Ascending aorta (tissue), 2 donors: ENCODE measurements at regions not wholly inside any gene's neighbourhood (a gene's known extent, or its start where the extent isn't known, plus 50 kb on each side); places are given as distances from the start of the nearest gene placed in this dataset.

ENCODE experiments used
- DNase-seq, 2 donors: peaks; one replicate each; pipeline ENCODE4 v3.0.0-alpha.2; 2019; ENCODE audit warnings: low spot score in 2 of 2
- H3K27ac ChIP-seq, 2 donors: fragments of 200-600 bp; sonication (generic); one replicate each; pipeline ENCODE4 v1.5.1; 2016 to 2017; ENCODE audit warnings: mild to moderate bottlenecking in 1 of 2
- H3K27me3 ChIP-seq: fragments of 200-600 bp; sonication (generic); one replicate; pipeline ENCODE4 v1.5.1; 2017
- H3K36me3 ChIP-seq, 2 donors: fragments of 200-600 bp; sonication (generic); one replicate each; pipeline ENCODE4 v1.5.1; 2016
- H3K4me1 ChIP-seq, 2 donors: fragments of 200-600 bp; sonication (generic); one replicate each; pipeline ENCODE4 v1.5.1; 2016 to 2017; ENCODE audit warnings: mild to moderate bottlenecking in 1 of 2
- H3K4me3 ChIP-seq, 2 donors: fragments of 200-600 bp; sonication (generic); one replicate each; pipeline ENCODE4 v1.5.1; 2016 to 2017; ENCODE audit warnings: mild to moderate bottlenecking in 1 of 2
- H3K9me3 ChIP-seq, 2 donors: fragments of 200-600 bp; sonication (generic); one replicate each; pipeline ENCODE4 v1.5.1; 2016
- intact Hi-C: fragments of 100-400 bp; cut with DNase I; formaldehyde crosslinking; loops from one replicate; pipeline ENCODE4 v1.15.1; 2023
- TF ChIP-seq, protein P1 (sequence below), 3 experiments: fragments of 200-600 bp in 2 of 3; fragments of 450-650 bp in 1 of 3; sonication (generic) in 2 of 3; IDR thresholded peaks; one replicate each; pipeline ENCODE4 v1.5.1; 2016 to 2019; ENCODE audit warnings: antibody characterized with exemption in 3 of 3, mild to moderate bottlenecking in 1 of 3, moderate library complexity in 1 of 3

DNA sequence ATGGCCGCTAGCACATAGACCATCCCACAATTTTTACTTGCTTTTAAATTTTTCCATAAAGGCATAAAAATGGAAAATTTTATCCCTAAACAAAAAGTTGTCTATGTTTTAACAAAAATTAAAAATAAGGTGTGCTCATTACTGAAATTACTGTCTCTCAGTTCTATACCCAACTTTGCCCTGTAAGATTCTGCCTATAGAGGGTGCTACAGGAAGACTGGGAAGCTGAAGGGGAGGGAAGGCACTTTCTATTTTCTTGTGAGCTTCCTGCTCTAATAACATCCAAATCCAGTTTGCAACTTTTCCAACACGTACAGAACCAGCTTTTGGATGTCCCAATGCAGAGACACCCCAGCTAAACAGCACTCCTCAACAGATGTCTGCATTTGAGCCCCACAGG, 666.9 kb downstream of the PLCL1 start:
- Histone ChIP-seq H3K9me3 (no peaks in the 10 kb centered on the region), H3K27me3 (no peaks in the 10 kb centered on the region), H3K4me1 (no peaks in the 10 kb centered on the region), H3K36me3 (no peaks in the 10 kb centered on the region), H3K27ac (no peak overlapping the region), H3K4me3 (no peak overlapping the region)
- DNase-seq = no peak
- TF ChIP-seq, protein P1, sequence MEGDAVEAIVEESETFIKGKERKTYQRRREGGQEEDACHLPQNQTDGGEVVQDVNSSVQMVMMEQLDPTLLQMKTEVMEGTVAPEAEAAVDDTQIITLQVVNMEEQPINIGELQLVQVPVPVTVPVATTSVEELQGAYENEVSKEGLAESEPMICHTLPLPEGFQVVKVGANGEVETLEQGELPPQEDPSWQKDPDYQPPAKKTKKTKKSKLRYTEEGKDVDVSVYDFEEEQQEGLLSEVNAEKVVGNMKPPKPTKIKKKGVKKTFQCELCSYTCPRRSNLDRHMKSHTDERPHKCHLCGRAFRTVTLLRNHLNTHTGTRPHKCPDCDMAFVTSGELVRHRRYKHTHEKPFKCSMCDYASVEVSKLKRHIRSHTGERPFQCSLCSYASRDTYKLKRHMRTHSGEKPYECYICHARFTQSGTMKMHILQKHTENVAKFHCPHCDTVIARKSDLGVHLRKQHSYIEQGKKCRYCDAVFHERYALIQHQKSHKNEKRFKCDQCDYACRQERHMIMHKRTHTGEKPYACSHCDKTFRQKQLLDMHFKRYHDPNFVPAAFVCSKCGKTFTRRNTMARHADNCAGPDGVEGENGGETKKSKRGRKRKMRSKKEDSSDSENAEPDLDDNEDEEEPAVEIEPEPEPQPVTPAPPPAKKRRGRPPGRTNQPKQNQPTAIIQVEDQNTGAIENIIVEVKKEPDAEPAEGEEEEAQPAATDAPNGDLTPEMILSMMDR (IDR thresholded peaks at IDR 0.05) = no peak
- intact Hi-C loops = no loop called here

DNA sequence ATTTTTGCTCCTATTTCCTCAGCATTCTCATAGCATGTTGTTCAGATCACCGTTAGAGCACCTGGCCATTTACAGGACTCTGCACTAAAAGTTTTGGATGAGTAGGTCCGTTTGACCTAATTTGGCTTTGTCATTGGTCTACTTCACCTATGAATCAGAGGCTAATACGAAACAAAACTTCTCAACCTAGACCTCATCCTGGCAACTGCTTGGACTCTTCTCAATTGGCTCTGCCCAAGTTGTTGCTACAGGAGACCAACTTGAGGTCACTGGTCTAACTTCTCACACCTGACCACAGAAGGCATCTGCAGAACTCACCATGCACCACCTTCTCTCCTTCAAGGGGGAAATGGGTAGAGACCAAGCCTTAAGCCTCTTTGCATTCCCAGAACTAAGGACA, 663.7 kb downstream of the PLCL1 start:
- H3K4me3 ChIP-seq = no peak overlapping the region
- intact Hi-C loops = no loop called here

DNA sequence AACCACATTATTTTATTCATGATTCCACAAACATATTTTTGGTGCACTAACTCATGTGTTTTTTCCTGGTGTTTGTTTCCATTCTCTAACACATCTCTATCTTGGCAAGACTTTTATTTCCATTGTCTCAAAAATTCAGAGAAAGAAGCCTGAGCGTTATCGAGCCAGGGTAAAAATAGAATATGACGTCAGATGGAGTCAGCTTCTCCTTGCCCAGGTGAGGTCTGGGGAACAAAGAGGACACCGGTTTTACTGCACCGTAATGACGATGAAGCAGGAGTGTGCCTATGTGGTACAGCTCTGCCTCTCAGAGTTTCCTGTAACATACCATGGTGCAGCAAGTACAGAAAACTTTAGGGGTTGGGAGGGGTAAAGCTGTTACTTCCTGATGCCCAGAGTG, 661.6 kb downstream of the PLCL1 start:
- no peak overlapping the region for H3K27ac ChIP-seq
- no peak overlapping the region for H3K4me3 ChIP-seq
- no peaks in the 10 kb centered on the region for H3K9me3 ChIP-seq
- no peaks in the 10 kb centered on the region for H3K27me3 ChIP-seq
- H3K36me3 ChIP-seq = no peaks in the 10 kb centered on the region
- TF ChIP-seq, protein P1 (IDR thresholded peaks at IDR 0.05) = no peak
- DNase-seq = no peak
- intact Hi-C loops = no loop called here
- no peaks in the 10 kb centered on the region for H3K4me1 ChIP-seq

More for the DNA sequence above, 663.7 kb downstream of the PLCL1 start:
- H3K4me1 ChIP-seq = no peaks in the 10 kb centered on the region
- H3K9me3 ChIP-seq = no peaks in the 10 kb centered on the region
- no peaks in the 10 kb centered on the region for H3K27me3 ChIP-seq
- no peaks in the 10 kb centered on the region for H3K36me3 ChIP-seq
- no peak for DNase-seq
- no peak overlapping the region for H3K27ac ChIP-seq
- TF ChIP-seq, protein P1 (IDR thresholded peaks at IDR 0.05) = no peak

DNA sequence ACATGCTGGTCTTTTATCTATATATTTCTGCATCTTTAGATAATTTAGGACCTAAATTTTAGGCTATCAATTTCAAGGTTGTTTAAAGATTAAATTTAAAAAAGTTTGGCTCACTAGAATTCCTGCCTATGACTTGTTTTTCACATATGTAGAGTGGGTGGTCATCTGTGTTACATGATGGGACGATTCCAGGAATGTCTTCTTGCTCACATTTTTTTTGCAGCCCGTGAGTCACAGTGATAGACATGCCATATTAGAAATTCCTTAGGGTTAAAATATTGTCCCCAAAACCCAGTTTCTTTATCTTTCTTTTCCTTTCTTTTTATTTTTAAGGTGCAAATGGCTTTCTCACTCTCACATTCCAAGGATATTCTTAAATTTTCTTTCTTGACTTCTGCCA, 652.0 kb downstream of the PLCL1 start:
- no peaks in the 10 kb centered on the region for H3K36me3 ChIP-seq
- no peak for DNase-seq
- H3K27me3 ChIP-seq = no peaks in the 10 kb centered on the region
- no peaks in the 10 kb centered on the region for H3K9me3 ChIP-seq
- H3K4me3 ChIP-seq = no peak overlapping the region
- intact Hi-C loops = no loop called here
- TF ChIP-seq, protein P1 (IDR thresholded peaks at IDR 0.05) = no peak
- no peak overlapping the region for H3K27ac ChIP-seq
- no peaks in the 10 kb centered on the region for H3K4me1 ChIP-seq

DNA sequence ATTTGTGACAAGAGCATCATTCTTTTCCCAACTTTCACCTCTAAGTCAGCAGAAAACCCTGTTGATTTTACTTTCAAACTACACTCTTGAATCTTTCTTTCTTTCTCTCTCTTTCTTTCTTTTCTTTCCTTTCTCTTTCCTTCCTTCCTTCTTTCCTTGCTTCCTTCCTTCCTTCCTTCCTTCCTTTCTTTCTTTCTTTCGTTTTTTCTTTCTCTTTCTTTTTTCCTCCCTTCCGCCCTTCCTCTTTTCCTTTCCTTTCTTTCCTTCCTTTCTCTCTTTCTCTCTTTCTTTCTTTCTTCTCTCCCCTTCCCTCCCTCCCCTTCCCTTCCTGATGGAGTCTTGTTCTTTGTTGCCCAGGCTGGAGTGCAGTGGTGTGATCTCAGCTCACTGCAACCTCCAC, 649.5 kb downstream of the PLCL1 start:
- Histone ChIP-seq H3K4me3 (no peak overlapping the region), H3K4me1 (no peaks in the 10 kb centered on the region), H3K36me3 (no peaks in the 10 kb centered on the region), H3K27ac (no peak overlapping the region), H3K9me3 (no peaks in the 10 kb centered on the region), H3K27me3 (no peaks in the 10 kb centered on the region)
- intact Hi-C loops = no loop called here
- DNase-seq = no peak
- TF ChIP-seq, protein P1 (IDR thresholded peaks at IDR 0.05) = no peak

DNA sequence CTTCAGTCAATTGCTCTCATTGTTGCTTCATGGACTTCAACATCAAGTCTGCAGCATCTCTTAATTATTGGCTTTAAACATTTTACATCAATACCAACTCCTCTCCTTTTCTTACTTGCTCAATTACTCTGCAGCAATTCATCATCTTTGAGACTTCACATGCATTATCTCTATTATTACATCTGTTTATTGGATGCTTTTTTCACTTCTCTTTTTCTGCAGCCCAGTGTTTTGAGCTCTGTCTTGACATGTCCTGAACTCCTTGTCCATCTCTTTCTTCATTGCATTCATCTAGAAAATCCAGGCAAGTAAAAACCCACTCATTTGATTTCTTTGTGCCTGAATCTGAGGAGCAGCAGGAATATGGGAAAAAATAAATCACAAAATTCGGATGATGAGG, 647.9 kb downstream of the PLCL1 start:
- Histone ChIP-seq H3K36me3 (no peaks in the 10 kb centered on the region), H3K27me3 (no peaks in the 10 kb centered on the region), H3K4me3 (no peak overlapping the region), H3K4me1 (no peaks in the 10 kb centered on the region), H3K27ac (no peak overlapping the region), H3K9me3 (no peaks in the 10 kb centered on the region)
- no peak for DNase-seq
- intact Hi-C loops = no loop called here
- TF ChIP-seq, protein P1 (IDR thresholded peaks at IDR 0.05) = no peak
